GM18870 (cell line): ENCODE measurements at regions not wholly inside any gene's neighbourhood (a gene's known extent, or its start where the extent isn't known, plus 50 kb on each side); places are given as distances from the start of the nearest gene placed in this dataset.
A peak's percentile ranks its signal among the peaks of the same experiment; 100 is the strongest.
"Not testable (repeated sequence)": the region's sequence is repeated elsewhere in the genome, so short reads cannot be mapped to it uniquely, and the experiment has no call there.

Source experiments
- ATAC-seq: cut with Tn5 transposase; IDR thresholded peaks from one replicate; pipeline ENCODE4 v1.9.1; 2021; ENCODE audit warnings: moderate library complexity; ENCODE audit not compliant: unreplicated experiment

GRCh38 chr1:143845193-143845592 lies 126.6 kb downstream of the FAM72C start:
- ATAC-seq, result not testable (repeated sequence)

GRCh38 chr1:143842058-143842457 lies 129.7 kb downstream of the FAM72C start:
- ATAC-seq, result not testable (repeated sequence)

GRCh38 chr1:143839182-143839581 lies 132.6 kb downstream of the FAM72C start:
- not testable (repeated sequence) for ATAC-seq

DNA sequence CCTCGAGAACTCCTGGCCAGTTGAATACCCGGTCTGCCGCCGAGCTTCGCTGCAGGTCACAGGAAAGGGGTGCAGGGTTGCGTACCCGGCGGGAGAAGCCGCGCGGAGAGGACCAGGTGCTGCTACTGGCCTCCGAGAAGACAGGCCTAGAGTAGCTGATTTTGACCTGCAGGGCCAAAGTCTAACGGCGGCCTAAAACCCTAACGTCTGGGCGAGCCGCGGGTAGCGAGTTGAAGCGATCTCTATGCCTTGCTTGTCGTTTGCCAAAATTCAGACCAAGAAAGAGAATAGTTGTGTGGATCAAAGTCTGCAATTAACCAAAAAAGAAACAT lies 133.2 kb downstream of the FAM72C start:
- not testable (repeated sequence) for ATAC-seq

- not testable (repeated sequence) for ATAC-seq
These were observed 133.7 kb downstream of the FAM72C start for GRCh38 chr1:143837924-143838597.

DNA sequence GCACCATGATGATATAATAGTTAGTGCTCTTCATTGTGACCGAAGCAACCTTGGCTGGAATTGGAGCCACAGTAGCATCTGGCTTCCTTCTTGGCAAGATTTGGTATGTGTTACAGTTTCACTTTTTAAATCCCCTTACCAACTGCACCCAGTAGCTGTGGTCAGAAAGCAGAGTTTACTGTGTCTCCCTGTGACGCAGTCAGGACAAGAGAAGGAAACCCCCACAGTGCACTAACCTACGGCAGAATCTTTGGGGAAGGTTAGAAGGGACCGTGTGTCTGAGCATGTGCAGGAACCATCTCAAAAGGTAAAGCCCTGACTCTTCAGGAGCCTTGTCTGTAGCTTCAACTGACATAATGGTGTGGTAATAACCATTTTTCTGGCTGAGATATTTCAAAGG lies 138.4 kb downstream of the FAM72C start:
- not testable (repeated sequence) for ATAC-seq

DNA sequence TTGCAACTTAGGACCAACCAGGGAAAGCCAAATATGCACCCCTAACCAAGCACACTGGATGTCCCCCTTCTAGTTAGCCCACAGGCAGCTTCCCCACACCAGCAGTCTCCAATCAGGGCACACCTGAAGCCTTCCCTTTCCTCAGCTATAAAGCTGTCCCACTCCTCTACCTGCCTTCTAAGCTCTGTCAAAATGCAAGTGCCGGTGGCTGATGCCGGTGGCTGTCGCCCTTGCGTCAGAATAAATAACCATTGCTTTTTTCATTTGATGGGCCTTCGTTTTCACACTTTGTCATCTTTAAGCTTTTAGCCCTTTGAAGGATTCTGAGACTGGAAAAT lies 139.4 kb downstream of the FAM72C start:
- ATAC-seq, result not testable (repeated sequence)

DNA sequence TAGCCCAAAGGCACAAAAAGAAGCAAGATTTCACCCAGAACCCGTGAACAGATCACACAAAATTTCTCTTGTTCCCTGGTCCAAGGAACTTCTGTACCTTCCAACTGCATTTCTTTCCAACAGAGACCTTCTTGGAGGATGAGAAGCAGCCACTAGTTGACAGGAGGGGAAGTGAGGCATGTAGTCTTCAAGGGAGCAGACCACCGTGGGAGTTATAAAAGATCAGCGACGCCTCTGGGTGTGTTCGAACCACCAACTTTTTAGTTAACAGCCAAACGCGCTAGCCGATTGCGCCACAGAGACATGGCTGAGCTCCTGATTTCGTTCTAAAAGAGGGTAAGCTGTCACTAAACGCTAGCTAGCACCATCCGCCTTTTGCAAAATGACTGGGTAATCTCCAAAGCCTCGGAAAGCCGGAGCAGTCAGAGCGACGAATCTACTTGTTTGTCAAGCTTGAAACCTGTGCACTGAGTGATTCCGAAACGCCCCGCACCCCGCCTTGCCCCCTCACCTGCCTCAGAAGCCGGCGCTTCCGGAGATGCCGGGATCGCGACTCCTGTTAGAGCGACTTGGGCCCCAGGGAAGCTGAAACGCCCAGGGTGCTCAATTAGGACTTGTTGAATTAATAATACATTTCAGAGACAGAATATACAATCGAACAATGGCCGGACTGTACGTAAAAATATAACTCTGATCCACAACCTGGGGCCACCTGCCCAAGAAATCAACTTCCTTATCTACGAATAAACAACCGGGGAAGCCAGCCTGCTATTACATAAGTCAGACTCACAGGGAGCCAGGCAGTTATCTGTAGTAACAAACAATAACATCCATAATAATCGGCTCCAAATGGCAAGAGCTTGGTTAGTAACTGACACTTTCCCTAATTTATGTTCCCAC lies 140.1 kb downstream of the FAM72C start:
- not testable (repeated sequence) for ATAC-seq

GRCh38 chr1:143826162-143826561 lies 145.6 kb downstream of the FAM72C start:
- ATAC-seq, result not testable (repeated sequence)

DNA sequence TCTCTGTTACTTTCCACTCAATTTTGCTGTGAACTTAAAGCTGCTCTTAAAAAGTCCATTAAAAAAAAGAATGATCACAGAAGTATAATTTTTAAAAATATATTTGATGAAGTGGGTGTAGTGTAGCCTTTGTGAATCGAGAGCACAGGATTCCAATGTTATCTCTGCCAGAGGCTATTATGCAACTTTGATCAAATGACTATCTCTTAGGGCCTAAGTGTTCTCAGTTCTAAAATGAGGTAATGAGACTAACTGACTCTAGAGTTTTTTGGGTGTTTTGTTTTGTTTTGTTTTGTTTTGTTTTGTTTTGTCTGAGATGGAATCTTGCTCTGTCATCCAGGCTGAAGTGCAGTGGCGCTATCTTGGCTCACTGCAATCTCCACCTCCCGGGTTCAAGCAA lies 147.5 kb downstream of the FAM72C start:
- ATAC-seq, result not testable (repeated sequence)

GRCh38 chr1:143820058-143820457 lies 151.7 kb downstream of the FAM72C start:
- not testable (repeated sequence) for ATAC-seq

DNA sequence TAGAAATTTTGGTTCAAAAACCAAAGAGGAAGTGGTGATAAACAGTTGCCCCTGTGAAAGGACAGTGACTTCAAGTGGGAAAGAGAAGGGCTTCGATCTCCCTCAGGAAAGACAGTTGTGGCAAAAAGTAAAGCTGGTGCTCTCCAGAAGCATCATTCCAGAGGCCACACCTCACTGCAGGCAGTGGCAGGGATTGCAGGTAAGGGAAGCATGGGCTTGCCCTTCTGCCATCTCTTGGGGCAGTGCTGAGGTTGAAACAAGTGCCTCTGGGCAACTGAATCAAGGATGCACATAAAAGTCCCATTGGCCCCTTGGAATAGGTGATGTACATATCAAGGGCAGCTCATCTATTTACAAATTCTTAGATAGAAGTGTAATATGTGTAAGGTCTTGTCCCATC lies 155.4 kb downstream of the FAM72C start:
- ATAC-seq, result not testable (repeated sequence)

DNA sequence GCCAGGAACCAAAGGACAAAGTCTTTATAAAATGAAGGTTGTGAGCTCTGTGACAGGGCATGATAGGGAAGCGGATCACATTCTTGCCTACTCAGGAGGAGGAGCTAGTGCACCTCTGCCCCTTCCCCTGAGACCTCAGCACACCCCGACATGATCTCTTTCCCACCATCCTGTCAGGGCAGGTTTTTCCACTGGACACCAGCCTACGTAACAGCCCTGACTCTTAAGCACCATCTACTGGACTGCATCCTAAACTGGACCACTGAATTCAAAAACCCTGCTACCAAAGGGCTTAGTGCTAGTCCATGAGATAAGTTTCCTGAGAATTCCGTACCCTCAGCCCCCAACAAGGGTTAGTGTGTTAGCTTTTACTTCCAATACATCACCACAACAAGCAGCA lies 166.4 kb downstream of the FAM72C start:
- ATAC-seq, result not testable (repeated sequence)

- ATAC-seq, result not testable (repeated sequence)
These were observed 167.0 kb downstream of the FAM72C start for GRCh38 chr1:143804707-143805356.

DNA sequence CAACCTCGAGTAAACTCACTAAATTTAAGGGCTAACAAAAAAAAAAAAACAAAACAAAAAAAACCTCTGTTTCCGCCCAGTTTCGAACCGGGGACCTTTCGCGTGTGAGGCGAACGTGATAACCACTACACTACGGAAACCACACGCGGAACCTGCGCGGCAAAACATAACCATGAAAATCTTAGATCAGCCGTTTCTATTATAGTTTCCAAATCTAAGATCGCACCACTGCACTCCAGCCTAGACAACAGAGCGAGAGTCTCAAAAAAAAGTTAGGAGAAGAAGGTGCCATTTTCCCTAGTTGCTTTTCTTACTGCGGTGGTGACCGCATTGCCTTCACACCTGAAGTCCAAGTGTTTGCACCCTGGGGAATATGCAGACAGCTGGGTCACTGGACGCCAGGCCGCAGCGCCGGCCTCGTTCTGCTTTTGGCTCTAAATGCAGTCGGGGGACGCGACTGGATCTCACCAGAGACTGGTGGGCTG lies 167.8 kb downstream of the FAM72C start:
- not testable (repeated sequence) for ATAC-seq

- ATAC-seq, result not testable (repeated sequence)
These were observed 168.7 kb downstream of the FAM72C start for GRCh38 chr1:143803095-143803494.

- peak; percentile 40 for ATAC-seq
These were observed 172.1 kb downstream of the FAM72C start for GRCh38 chr1:143799568-143800187.

- ATAC-seq, result not testable (repeated sequence)
These were observed 175.4 kb downstream of the FAM72C start for GRCh38 chr1:143796369-143796768.

GRCh38 chr1:143792047-143792937 lies 179.5 kb downstream of the FAM72C start:
- ATAC-seq, result not testable (repeated sequence)

- ATAC-seq, result not testable (repeated sequence)
These were observed 185.4 kb downstream of the FAM72C start for GRCh38 chr1:143786381-143786780.
